ENCODE measurements at regions not wholly inside any gene's neighbourhood (a gene's known extent, or its start where the extent isn't known, plus 50 kb on each side); places are given as distances from the start of the nearest gene placed in this dataset.

DNA sequence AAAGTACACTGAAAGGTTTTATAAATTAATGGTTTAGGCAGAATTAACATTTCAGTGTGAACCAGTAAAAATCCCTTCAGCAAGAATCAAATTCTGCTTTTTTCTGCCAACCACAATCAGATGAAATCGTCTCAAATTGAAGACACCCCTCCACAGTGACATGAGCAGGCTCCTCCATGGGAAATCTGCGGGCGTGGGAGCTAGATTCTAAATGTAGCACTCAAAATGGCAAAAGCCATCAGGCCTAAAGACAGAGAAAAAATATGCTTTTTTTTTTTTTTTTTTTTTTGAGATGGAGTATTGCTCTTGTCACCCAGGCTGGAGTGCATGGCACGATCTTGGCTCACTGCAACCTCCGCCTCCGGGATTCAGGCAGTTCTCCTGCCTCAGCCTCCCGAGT lies 55.8 kb upstream of the MRPS9 start:
- TF ChIP-seq EZH2 (IDR thresholded peaks at IDR 0.05; ENCODE audit: low read depth): no peak
- TF ChIP-seq, protein P1, sequence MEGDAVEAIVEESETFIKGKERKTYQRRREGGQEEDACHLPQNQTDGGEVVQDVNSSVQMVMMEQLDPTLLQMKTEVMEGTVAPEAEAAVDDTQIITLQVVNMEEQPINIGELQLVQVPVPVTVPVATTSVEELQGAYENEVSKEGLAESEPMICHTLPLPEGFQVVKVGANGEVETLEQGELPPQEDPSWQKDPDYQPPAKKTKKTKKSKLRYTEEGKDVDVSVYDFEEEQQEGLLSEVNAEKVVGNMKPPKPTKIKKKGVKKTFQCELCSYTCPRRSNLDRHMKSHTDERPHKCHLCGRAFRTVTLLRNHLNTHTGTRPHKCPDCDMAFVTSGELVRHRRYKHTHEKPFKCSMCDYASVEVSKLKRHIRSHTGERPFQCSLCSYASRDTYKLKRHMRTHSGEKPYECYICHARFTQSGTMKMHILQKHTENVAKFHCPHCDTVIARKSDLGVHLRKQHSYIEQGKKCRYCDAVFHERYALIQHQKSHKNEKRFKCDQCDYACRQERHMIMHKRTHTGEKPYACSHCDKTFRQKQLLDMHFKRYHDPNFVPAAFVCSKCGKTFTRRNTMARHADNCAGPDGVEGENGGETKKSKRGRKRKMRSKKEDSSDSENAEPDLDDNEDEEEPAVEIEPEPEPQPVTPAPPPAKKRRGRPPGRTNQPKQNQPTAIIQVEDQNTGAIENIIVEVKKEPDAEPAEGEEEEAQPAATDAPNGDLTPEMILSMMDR (conservative IDR thresholded peaks at IDR 0.05): no peak

All from PC-9 (cell line).